Skeletal muscle cell (primary cell): ENCODE measurements at regions not wholly inside any gene's neighbourhood (a gene's known extent, or its start where the extent isn't known, plus 50 kb on each side); places are given as distances from the start of the nearest gene placed in this dataset.
A peak's percentile ranks its signal among the peaks of the same experiment; 100 is the strongest.

Source experiments
- DNase-seq: peaks from one replicate; pipeline ENCODE4 v3.0.0-alpha.2; 2010; ENCODE audit warnings: low read depth
- H3K4me3 ChIP-seq: 2 replicates; pipeline ENCODE4 v1.5.1; 2011; ENCODE audit warnings: low read depth, mild to moderate bottlenecking, control low read depth, low read length, moderate library complexity

DNA sequence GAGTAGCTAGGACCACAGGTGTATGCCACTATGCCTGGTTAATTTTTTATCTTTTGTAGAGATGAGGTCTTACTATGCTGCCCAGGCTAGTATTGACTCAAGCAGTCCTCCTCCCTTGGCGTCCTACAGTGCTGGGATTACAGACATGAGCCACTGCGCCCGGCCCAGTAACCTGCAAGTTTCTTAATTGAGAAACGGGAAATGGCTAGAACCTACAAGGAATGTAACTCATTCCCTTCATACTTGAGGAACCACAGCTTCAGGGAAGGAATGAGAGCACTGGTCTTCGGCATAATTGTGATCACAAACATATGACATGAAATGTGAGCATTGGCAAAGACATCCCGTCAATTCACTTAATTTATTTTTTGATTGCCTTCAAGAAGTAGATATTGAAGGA lies 157.0 kb downstream of the KLF5 start:
- H3K4me3 ChIP-seq = no peak overlapping the region
- no peak for DNase-seq

DNA sequence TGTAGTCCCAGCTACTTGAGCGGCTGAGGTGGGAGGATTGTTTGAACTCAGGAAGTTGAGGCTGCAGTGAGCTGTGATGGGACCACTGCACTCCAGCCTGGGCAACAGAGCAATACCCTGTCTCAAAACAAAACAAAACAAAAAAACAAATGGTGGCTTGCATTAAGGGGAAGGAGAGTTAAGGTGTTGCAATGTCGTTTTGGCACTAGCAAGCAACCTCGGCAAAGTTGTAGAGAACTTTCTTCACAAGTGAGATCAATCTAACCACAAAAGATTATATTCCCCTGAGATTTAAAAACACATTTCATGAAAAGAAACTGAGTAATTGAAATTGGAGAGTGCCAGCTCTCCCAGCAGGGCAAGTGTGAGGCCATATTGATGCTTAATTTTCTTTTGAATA lies 153.7 kb downstream of the KLF5 start:
- no peak for DNase-seq
- no peak overlapping the region for H3K4me3 ChIP-seq

DNA sequence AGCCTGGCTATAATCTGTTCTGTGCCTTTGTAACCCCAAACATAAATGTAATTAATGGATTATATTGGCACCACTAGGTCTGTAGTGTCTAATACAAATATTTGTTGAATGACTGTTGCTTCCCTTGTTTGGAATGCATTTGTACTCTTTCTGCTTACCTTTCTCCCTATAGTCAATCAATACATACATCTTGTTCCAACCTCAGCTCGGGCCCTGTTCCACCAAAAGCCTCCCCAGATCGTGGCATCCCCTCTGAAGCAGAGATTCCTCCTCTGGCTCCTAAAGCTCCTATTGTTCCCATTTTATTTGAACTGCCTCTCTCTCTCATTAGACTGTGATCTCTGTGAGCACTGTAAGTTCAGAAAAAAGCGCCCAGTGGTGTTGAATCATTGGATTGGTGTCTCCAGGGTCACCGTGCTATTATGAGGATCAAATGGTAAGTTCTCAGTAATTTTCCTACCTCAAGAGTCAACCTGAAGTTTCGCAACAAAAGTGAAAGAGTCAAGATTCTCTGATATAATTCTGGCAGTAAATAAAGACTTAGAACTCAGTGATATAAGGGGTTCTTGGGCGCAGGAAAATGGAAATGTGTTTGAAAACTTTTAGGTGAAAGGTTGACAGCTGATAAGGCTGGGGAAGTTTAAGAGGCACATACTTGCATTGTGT lies 151.5 kb downstream of the KLF5 start:
- no peak overlapping the region for H3K4me3 ChIP-seq
- no peak for DNase-seq

DNA sequence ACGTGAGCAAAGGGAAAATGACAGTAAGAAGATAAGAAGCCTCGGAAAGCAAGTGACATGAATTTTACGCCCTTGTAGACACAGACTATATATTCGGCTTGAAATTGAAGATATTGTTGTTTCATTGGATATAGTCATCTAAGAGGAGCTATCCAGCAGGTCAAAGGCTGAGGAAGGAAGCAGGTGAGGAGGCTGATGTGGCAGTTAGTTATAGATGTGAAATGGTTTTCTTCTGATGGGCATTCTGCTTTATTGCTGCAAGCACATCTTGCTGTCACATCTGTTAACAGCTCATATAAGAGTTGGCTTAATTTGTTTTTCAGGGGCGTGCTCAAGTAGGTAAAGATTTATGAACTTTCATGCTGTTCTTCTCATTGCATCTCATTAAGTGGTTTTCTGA lies 146.1 kb downstream of the KLF5 start:
- no peak overlapping the region for H3K4me3 ChIP-seq
- no peak for DNase-seq

DNA sequence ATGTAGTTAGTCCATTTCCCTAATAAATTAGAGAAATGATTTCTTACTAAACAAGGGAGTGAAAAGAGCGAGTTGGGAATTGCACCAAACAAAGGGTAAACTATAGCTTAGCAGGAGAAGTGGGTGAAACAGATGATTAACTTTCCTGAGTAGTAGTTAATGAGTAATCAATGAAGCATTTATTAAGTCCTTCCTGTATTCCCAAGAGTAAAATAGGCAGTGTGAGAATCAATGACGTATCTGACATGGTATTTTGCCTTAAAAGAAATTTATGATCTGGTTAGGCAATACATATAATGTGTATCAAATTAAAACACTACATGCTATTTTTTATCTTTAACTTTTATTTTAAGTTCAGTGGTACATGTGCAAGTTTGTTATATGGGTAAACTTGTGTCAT lies 142.8 kb downstream of the KLF5 start:
- DNase-seq = peak; percentile 36
- no peak overlapping the region for H3K4me3 ChIP-seq

DNA sequence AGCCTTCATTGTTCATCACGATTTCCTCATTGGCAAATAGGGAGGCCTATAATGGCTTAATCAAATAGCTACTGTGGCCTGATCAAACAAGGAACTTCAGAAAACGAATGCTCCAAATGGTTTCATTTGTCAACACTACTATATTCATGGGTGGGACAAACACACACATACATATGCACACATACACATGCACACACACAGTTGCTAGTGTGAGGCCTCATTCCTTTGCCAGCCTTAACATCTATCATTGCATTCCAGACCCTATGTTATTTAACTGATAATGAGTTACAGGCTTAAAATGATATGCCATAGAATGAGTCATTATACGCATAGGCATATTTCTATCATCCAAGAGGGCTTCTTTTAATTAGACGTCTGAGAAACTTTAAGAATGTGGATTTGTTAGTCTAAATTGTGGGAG lies 140.2 kb downstream of the KLF5 start:
- no peak for DNase-seq
- H3K4me3 ChIP-seq = no peak overlapping the region

DNA sequence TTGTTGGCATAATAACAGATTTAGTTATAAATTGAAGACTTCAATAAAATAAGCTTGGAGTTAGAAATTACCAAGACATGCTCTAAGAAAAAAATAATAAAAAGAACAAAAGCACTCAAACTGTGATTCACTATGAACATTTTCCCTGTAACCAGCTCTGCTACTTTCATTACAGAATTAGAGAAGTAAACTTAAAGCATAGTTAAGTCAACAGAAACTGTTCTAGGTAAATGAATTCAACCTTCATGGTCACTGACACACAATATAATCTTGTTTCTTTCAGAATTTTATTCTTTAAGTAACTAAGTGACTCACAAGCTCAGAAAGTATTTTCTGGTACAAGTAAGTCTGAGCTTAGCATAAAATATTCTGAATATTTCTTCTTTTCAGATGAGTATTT lies 136.3 kb downstream of the KLF5 start:
- no peak for DNase-seq
- no peak overlapping the region for H3K4me3 ChIP-seq

DNA sequence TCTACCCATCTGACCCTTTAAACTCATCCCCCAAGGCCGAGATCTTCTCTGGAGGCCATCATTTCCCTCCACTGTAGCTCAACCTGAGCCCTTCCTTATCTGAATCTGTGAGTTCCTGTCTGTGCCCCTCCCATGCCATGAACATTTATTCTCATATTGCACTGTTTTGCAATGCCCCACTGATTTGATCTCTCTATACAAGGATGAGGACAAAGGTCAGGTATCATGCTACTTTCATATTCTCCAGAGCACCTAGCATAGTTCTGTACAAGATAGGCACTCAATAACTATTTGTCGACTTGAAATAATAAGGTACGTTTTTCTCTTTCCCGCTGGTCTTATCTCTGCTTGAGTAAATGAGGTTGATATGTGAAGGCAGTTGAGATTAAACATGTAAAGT lies 135.5 kb downstream of the KLF5 start:
- H3K4me3 ChIP-seq = no peak overlapping the region

DNA sequence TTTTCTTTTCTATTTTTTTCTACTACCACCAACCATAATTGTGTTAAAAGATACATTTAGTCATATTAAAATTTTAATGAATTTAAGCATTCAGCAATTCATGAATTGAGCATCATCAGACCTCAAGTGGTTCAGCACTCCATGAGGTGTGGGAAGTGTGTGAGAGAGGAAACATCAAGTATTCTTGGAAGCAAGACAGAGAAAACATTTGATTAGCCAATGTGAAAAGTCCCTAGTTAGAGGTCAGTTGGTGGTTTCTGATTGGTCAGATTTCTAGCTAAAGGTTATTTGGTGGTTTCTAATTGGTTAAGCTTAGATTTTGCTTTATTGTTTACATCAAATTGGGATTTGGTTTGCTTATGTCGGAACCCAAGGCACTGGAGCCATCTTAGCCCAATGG lies 134.7 kb downstream of the KLF5 start:
- H3K4me3 ChIP-seq = no peak overlapping the region
- no peak for DNase-seq

More for the DNA sequence above, 135.5 kb downstream of the KLF5 start:
- no peak for DNase-seq

DNA sequence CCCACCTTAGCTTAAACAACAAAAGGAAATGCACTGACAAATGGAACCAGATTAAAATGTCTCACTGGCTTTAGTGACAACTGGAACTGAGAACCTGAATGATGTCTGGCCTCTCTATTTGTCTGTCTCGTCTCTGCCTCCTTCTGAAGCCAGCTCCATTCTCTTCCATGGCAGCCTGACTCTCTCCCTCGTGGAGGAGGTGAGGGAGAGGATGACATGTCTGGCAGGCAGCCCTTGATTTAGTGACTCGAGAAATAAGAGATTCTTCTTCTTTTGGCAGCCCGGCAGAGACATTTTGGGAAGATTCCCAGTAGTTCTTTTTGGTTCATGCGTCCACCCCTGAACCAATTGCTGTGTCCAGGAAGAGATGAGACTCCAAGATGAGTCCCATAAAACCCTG lies 131.7 kb downstream of the KLF5 start:
- no peak overlapping the region for H3K4me3 ChIP-seq

DNA sequence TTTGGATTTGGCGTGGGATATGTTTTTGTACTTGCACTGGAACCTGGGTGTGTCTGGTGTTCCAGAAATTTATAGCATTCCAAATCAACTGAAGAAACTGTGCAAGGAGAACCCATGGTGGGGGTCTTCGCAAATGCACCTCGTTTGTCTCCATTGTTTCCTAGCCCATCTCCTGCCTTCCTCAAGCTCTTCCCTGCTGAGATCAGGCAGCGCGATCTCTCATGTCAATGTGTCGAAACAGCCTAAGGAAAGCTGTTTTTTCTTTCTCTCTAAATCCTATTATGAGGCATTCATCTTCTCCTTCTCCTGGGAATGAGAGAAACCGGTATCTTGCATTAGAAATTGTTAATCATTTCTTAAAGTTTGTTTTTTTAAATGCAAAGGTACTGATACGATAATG lies 131.0 kb downstream of the KLF5 start:
- no peak for DNase-seq
- H3K4me3 ChIP-seq = no peak overlapping the region

More for the DNA sequence above, 131.7 kb downstream of the KLF5 start:
- no peak for DNase-seq

DNA sequence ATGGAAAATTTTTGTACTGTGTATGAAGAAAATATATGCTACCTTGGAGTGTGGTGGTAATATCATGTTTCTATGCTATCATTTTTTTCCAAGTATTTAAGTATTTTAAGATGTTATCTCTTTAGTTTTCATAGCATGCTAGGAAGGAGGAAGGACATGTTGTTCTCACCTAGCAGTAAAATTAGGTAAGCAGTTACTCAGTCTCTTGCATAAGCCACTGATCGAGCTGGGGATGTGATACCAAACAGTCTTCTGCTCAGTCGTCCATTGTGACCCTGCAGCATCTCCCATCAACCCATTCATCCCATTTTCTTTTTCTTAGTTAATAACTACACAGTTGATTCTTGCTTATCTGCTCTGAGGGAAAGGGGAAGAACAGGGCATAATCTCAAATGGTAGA lies 130.6 kb downstream of the KLF5 start:
- no peak for DNase-seq
- no peak overlapping the region for H3K4me3 ChIP-seq

DNA sequence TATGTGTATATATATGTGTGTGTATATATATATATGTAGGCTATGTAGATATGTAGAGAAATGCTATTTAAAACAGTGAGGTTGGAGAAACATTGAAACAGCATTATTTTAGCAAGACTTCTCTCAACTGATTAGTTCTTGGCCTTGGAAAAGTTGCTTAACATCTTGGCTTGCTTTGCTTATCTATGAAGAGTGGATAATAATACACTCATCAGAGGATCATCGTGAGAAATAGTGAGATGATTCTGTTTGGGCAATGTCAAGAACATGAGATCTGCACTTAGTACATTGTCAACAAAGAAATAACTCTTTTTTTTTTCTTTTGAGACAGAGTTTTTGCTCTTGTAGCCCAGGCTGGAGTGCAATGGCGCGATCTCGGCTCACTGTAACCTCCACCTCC lies 128.3 kb downstream of the KLF5 start:
- DNase-seq = no peak
- H3K4me3 ChIP-seq = no peak overlapping the region

DNA sequence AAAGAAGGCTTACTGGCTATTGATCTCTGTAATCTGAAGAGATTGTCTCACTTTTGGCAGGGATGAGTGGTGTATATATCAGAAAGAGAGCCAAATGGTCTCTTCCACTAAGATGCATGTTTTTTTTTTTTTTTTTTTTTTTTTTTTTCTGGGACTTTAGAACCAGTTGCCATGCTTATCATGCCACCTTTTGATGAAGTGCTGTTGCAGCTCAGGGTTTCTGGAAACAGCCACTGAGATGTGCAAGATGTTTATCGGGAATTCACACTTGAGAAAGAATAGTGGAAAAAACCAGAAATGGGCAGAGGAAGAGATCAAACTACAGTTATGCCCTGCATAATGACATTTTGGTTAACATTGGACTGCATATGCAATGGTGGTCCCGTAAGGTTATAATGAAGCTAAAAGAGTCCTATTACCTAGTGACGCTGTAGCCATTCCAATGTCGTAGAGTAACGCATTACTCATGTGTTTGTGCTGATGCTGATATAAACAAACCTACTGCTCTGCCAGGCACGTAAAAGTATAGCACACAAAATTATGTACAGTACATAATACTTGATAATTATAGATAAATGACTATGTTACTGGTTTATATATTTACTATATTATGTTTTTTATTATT lies 121.0 kb downstream of the KLF5 start:
- DNase-seq = no peak
- no peak overlapping the region for H3K4me3 ChIP-seq

DNA sequence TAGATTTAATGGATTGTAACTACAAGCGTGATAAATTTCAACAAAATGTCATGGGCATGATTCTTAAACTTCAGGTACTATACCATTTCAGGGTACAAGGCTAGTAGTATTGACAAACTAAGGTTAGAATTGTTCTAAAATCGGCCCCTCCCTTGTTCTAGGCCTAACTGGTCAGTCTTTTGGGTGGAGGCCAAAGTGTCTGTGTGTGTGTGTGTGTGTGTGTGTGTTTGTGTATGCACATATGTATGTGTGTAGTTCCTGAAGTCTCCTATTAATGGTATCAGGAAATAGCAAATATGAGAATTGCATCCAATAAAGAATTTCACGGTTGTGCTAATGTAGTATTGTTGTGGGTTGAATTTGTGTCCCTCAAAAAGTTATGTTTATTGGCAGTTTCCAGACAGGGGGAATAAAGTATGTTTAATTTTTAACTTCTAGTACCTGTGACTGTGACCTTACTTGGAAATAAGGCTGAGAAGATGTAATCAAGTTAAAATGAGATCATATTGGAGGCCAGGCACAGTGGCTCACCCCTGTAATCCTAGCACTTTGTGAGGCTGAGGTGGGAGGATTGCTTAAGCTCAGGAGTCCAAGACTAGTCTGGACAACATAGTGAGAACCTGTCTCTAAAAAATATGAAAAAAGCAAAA lies 119.2 kb downstream of the KLF5 start:
- DNase-seq = no peak
- no peak overlapping the region for H3K4me3 ChIP-seq

DNA sequence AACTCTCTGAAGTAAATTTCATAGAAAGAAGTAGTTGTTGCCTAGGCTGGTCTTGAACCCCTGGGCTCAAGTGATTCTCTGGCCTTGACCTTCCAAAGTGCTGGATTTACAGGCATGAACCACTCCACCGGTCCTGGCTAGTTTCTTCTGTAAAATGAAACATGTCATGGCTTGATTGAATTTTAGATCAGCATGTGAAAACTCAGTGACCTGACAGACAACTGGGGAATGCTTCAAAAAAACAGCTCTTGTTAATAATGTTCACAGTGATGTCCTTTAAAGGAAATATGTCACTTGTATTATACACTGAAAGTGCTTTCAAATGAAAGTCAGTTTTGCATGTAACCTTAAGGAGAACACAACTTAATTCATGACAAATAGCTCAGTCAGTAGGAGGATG lies 118.2 kb downstream of the KLF5 start:
- no peak overlapping the region for H3K4me3 ChIP-seq
- no peak for DNase-seq

DNA sequence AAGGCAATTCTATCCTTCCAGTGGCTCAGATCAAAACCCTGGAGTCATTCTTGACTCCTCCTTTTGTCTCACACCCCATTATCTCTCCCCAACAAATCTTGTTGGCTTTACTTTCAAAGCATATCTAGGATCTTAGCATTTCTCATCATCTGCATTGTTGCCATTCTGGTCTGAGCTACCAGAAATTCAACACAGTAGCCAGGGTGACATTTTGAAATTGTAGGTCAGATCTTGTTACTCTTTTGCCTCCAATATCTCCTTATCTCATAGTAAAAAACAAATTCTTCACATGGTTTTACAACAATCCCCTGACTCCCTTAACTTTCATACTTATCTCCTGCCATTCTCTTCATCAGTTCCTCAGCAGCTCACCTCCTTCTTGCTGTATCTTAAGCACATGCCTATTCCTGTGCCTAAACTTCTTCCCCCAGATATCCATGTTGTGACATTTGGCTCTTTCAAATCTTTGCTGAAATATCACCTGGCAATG lies 115.8 kb downstream of the KLF5 start:
- no peak for DNase-seq
- H3K4me3 ChIP-seq = no peak overlapping the region

DNA sequence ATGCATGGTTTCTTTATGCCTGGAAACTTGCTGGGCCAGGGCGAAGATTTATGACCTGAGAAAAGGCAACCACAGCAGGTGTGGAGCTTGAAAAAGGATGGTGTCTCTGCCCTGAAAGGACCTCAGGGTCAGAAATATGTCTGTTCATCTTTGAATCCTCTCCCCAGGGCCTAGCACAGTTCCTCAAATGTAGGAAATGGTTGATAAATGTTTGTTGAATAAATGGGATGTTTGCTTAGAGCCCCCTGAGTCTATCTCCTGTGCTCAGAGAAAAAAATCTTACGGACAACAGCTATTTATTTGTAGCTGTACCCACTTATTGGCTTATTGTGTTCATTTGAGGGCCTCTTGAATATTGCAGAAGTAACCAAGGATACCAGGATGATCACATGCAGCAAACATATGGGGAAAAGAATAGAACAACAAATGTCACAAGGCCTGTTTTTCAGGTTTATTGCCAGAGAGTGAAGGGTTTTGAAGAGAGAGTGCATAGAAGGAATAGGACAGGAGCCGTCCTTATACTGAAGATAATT lies 114.5 kb downstream of the KLF5 start:
- H3K4me3 ChIP-seq = no peak overlapping the region
- DNase-seq = no peak

DNA sequence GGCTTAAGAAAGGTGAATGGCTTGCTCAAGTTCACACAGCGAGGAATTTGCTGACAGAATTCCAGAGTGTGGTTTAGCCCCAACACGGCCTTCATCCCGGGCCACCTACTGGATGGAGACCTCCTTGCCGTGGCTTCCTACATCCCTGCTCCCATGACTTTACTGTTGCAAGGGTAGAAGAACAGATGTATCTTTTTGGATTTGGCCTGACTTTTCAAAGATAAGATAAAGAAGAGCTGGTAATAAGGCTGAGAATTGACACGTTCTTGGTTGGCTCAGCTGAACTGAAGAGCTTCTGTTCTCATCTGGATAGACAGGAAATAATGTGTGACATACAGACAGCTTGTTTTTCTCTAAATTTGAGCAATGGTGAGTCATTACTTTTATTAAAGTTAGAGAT lies 113.1 kb downstream of the KLF5 start:
- DNase-seq = peak; percentile 18
- no peak overlapping the region for H3K4me3 ChIP-seq

DNA sequence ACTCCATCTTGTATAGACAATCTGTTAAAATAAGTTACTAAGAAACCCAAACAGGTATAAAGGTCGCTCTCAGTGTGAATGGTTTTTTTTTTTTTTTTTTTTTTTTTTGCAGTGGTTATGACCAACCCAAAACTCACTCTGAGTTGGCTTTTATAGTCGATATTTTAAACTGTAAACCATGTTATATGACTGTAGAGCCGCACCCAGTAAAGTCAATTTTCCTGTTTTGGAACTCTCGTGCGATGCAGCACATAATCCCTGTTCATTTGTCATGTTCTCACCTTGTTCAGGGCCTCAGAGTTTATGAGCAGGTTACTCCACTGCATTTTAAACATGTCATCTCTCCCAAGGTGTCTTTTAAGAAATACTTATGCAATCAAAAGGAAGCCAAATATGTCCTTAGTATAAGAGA lies 112.5 kb downstream of the KLF5 start:
- no peak for DNase-seq
- no peak overlapping the region for H3K4me3 ChIP-seq

DNA sequence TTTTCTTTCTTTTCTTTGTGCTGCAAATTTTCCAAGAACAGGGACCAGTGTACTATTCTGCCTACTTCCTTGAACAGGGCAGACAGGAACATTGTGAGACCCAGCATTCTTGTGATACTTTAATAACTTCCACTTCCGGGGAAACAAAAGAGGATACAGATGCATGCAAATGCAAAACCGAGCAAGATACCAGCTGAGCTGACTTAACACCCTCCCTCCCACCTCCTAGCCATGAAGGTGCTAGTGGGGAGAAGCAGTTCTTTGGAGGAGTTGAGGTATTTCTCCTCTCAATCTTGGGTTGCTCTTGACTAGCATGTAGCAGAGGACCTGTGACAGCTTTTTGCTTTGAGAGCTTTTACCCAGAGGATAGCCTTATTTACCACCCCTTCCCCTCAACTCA lies 111.2 kb downstream of the KLF5 start:
- DNase-seq = no peak
- no peak overlapping the region for H3K4me3 ChIP-seq
